ENCODE measurements at regions not wholly inside any gene's neighbourhood (a gene's known extent, or its start where the extent isn't known, plus 50 kb on each side); places are given as distances from the start of the nearest gene placed in this dataset.
"Not testable (repeated sequence)": the region's sequence is repeated elsewhere in the genome, so short reads cannot be mapped to it uniquely, and the experiment has no call there.

DNA sequence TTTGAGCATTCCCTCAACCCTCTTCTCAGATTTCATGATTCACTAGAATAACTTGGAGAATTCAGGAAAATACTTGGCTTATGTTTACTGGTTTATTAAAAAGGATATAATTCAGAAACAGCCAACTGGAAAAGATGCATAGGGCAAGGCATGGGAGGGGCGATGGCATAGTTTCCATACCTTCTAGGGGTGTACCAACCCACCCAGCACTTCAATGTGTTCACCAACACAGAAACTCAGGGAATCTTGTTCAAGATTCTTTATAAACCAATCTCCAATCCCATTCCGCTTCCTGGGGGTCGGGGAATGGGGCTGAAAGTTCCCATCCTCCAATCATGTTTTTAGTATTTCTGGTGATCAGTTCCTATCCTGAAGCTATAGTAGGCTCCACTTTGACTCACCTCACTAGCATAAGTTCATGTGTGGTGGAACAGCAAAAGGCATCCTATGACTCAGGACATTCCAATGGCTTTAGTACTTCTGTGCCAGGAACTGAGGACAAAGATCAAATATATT, 164.4 kb downstream of the SIM1 start:
- Histone ChIP-seq H3K4me3 (ENCODE audit: low read length) (no peak overlapping the region), H3K27ac (ENCODE audit: low read length) (no peak overlapping the region), H3K36me3 (ENCODE audit: control insufficient read depth, insufficient read depth, low read length) (no peaks in the 10 kb centered on the region), H3K9me3 (replicated peaks; ENCODE audit: control insufficient read depth, low read depth, low read length) (no peaks in the 10 kb centered on the region), H3K27me3 (ENCODE audit: control insufficient read depth, insufficient read depth, low read length) (no peaks in the 10 kb centered on the region), H3K4me1 (ENCODE audit: control insufficient read depth, insufficient read depth, low read length) (no peaks in the 10 kb centered on the region)
- DNase-seq = no peak
- no CpG with 5 or more reads among the region's 3 CpGs for WGBS (ENCODE audit: insufficient coverage)

DNA sequence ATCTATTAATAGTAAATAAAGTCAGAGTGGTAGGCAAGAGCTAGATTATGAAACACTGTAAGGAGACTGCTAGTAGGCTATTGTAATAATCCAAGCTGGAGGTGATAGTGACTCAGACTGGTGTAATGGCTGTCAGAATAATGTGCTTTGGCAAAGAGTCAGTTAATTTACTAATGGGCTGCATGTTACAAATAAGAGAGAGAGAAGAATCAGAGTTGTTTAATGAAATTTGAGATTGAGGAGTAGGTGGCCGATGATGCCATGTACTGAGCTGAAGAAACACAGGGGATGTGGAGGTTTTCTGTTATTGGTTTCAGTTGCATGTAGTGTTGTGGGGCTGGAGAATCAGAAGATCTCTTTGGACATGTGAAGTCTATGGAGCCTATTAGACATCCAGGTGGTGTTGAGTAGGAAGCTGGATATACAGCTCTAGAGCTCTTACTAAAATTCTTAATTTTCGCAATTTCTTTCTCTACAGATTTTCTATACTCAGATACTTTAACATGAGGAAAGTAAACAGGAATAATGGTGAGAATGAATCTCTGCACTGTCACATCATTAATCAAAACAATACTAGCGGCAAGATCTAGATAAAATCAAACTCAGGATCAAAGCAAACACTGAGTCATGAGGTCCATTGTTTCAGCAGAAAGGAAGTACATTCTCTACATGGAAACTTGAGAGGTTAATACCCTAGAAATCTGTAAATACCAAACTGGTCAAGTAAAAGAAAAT, 167.7 kb downstream of the SIM1 start:
- Histone ChIP-seq H3K36me3 (ENCODE audit: control insufficient read depth, insufficient read depth, low read length) (no peaks in the 10 kb centered on the region), H3K9me3 (replicated peaks; ENCODE audit: control insufficient read depth, low read depth, low read length) (no peaks in the 10 kb centered on the region), H3K4me1 (ENCODE audit: control insufficient read depth, insufficient read depth, low read length) (no peaks in the 10 kb centered on the region), H3K27ac (ENCODE audit: low read length) (no peak overlapping the region), H3K4me3 (ENCODE audit: low read length) (no peak overlapping the region), H3K27me3 (ENCODE audit: control insufficient read depth, insufficient read depth, low read length) (no peaks in the 10 kb centered on the region)
- 92% methylated on average over 1 of the region's 3 CpGs for WGBS (ENCODE audit: insufficient coverage)
- DNase-seq = no peak

DNA sequence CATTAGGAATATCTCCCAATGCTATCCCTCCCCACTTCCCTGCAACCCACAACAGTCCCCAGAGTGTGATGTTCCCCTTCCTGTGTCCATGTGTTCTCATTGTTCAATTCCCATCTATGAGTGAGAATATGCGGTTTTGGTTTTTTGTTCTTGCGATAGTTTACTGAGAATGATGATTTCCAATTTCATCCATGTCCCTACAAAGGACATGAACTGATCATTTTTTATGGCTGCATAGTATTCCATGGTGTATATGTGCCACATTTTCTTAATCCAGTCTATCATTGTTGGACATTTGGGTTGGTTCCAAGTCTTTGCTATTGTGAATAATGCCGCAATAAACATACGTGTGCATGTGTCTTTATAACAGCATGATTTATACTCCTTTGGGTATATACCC, 169.5 kb downstream of the SIM1 start:
- H3K27me3 ChIP-seq (ENCODE audit: control insufficient read depth, insufficient read depth, low read length); H3K9me3 ChIP-seq (replicated peaks; ENCODE audit: control insufficient read depth, low read depth, low read length); DNase-seq; H3K36me3 ChIP-seq (ENCODE audit: control insufficient read depth, insufficient read depth, low read length); H3K4me3 ChIP-seq (ENCODE audit: low read length); H3K27ac ChIP-seq (ENCODE audit: low read length); H3K4me1 ChIP-seq (ENCODE audit: control insufficient read depth, insufficient read depth, low read length): not testable (repeated sequence)
- WGBS (ENCODE audit: insufficient coverage) = no CpG with 5 or more reads among the region's 4 CpGs

DNA sequence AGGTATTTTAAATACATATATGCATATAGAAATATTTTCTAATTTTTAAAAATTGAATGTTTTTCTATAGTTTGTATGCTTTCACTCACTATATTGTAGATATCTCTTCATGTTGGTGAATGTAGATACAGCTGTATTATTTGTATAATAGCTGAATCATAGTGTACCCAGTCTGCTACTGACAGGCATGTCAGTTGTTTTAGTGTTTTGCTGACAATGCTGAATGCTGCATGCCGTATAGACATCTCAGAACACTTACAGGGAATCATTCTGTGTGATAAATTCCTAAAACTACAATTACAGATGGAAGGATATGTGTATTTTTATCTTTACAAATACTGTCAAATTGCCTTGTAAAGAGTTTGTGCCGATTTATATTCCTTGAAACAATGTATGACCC, 175.4 kb downstream of the SIM1 start:
- DNase-seq = no peak

DNA sequence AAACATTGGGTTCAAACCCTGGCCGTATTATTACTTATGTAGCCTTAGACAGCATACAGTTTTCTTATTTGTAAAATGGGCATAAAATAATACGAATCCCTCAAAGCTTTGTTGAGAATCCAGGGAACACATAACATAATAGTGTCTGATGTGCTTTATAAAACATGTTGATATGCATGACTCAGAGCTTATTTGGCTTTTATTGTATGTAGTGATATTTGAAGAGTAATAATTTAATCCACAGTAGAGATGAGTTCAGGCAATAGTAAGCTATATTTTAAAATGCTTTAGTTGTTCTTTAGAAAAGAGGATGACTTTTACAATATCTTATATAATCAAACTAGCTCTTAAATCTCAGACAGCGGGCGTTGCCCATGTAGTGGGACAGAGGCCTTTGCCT, 176.4 kb downstream of the SIM1 start:
- Histone ChIP-seq H3K4me1 (ENCODE audit: control insufficient read depth, insufficient read depth, low read length) (no peaks in the 10 kb centered on the region), H3K27ac (ENCODE audit: low read length) (no peak overlapping the region), H3K9me3 (replicated peaks; ENCODE audit: control insufficient read depth, low read depth, low read length) (no peaks in the 10 kb centered on the region), H3K4me3 (ENCODE audit: low read length) (no peak overlapping the region), H3K27me3 (ENCODE audit: control insufficient read depth, insufficient read depth, low read length) (no peaks in the 10 kb centered on the region), H3K36me3 (ENCODE audit: control insufficient read depth, insufficient read depth, low read length) (no peaks in the 10 kb centered on the region)
- DNase-seq = no peak
- no CpG with 5 or more reads among the region's 4 CpGs for WGBS (ENCODE audit: insufficient coverage)

More for the DNA sequence above, 175.4 kb downstream of the SIM1 start:
- Histone ChIP-seq H3K9me3 (replicated peaks; ENCODE audit: control insufficient read depth, low read depth, low read length) (no peaks in the 10 kb centered on the region), H3K4me3 (ENCODE audit: low read length) (no peak overlapping the region), H3K4me1 (ENCODE audit: control insufficient read depth, insufficient read depth, low read length) (no peaks in the 10 kb centered on the region), H3K27me3 (ENCODE audit: control insufficient read depth, insufficient read depth, low read length) (no peaks in the 10 kb centered on the region), H3K27ac (ENCODE audit: low read length) (no peak overlapping the region), H3K36me3 (ENCODE audit: control insufficient read depth, insufficient read depth, low read length) (no peaks in the 10 kb centered on the region)
- WGBS (ENCODE audit: insufficient coverage) = no CpG with 5 or more reads among the region's 2 CpGs

DNA sequence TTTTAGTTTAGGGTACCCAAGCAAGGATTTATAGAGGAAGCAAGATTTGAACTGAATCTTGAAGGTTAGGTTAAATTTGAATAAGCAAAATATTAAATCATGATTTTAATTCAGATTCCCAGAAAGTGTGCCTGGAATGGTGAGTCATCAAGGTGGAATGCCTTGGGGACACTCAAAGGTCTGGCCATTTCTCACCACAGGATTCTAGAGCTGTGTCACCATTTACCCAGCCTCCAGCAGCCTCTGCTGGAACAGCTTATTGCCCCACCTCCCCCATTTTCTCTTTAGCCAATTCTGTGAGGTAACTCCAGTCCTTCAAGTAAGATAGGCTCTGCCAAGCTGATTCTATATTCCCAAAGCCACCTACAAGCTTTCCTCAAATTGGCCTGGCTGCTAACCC, 181.4 kb downstream of the SIM1 start:
- peaks cover 3% of the 10 kb centered on the region for H3K27me3 ChIP-seq (ENCODE audit: control insufficient read depth, insufficient read depth, low read length)
- H3K36me3 ChIP-seq (ENCODE audit: control insufficient read depth, insufficient read depth, low read length) = no peaks in the 10 kb centered on the region
- H3K9me3 ChIP-seq (replicated peaks; ENCODE audit: control insufficient read depth, low read depth, low read length) = no peaks in the 10 kb centered on the region
- no peak overlapping the region for H3K27ac ChIP-seq (ENCODE audit: low read length)
- H3K4me1 ChIP-seq (ENCODE audit: control insufficient read depth, insufficient read depth, low read length) = peaks cover 4% of the 10 kb centered on the region
- DNase-seq = no peak
- no peak overlapping the region for H3K4me3 ChIP-seq (ENCODE audit: low read length)

DNA sequence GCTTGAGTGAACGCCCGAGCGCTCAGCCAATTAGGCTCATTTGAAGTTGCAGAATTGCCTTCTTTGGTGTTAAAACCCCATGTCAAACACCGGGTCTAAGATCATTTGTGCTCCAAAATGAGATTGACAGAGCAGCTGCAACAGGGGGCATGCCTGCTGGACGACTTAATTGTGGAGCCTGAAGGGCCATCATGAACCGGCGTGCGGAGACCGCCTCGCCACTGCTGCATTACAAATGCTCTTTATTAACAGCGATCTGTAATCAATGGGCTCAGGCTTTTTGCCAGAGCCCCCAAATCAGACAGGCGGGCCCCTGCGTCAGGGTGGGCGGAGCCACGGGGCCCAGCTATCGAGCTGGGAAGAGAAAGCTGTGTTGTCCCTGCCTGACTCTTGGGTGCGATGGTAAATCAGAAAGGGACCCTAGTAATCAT, 183.2 kb downstream of the SIM1 start:
- Histone ChIP-seq H3K27me3 (ENCODE audit: control insufficient read depth, insufficient read depth, low read length) (peaks cover 3% of the 10 kb centered on the region), H3K9me3 (replicated peaks; ENCODE audit: control insufficient read depth, low read depth, low read length) (no peaks in the 10 kb centered on the region), H3K27ac (ENCODE audit: low read length) (peak overlapping the region; percentile 44), H3K4me3 (ENCODE audit: low read length) (peak overlapping the region; percentile 34), H3K36me3 (ENCODE audit: control insufficient read depth, insufficient read depth, low read length) (no peaks in the 10 kb centered on the region), H3K4me1 (ENCODE audit: control insufficient read depth, insufficient read depth, low read length) (peaks cover 4% of the 10 kb centered on the region)
- 4% methylated on average over 15 of the region's 17 CpGs for WGBS (ENCODE audit: insufficient coverage)
- peak; percentile 66 for DNase-seq

DNA sequence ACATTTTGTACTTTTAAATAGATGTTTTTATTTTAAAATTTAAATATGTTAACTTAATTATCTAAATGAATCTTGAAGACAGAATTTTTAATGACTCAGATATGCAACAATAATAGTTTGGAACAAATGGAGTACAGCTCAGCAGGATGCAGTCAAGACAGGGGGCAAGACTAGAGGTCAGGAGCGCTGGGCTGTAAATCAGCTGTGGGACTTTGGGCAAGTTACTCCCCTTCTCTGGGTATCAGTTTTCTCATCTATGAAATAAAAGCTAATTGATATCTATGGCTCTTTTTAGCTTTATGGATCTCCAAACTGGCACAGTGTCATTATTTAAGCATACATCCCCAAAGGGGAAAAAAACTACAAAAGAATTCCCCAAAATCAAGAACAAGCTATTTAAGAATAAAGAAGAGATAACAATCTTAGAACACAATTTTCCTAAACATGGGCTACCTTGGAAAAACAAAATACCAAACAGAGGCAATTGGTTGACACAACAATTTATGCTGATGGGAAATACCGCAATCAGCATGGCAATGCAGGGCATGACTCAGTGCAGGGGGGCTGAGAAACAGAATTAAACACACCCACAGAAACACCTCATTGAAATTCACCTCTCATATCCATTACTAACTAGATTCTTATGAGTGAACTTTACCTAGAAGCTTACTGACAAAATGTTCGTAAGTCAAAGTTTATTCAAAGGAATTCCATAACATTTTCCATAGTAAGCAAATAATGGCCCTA, 188.2 kb downstream of the SIM1 start:
- WGBS (ENCODE audit: insufficient coverage) = no CpG with 5 or more reads among the region's 3 CpGs
- Histone ChIP-seq H3K27ac (ENCODE audit: low read length) (no peak overlapping the region), H3K9me3 (replicated peaks; ENCODE audit: control insufficient read depth, low read depth, low read length) (no peaks in the 10 kb centered on the region), H3K27me3 (ENCODE audit: control insufficient read depth, insufficient read depth, low read length) (peaks cover under 1% of the 10 kb centered on the region), H3K4me3 (ENCODE audit: low read length) (no peak overlapping the region), H3K4me1 (ENCODE audit: control insufficient read depth, insufficient read depth, low read length) (peaks cover 2% of the 10 kb centered on the region), H3K36me3 (ENCODE audit: control insufficient read depth, insufficient read depth, low read length) (no peaks in the 10 kb centered on the region)
- DNase-seq = no peak

DNA sequence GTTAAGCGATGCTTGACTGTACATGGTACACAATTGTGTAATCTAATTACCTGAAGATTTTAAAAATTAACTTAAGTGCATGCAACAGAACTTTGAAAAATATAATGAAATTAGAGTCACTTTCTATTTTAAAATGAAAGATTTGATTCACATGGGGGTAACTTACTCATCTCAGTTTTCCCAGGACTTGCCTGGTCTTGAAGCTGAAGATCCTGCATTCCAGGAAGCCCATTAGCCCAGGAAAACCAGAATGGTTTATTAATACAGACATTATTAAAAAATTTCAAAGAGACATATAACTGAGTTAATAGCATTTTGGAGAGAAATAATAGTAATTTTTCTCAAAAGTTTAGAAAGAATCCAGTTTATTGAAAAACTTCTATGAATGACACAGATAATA, 190.6 kb downstream of the SIM1 start:
- no peak overlapping the region for H3K27ac ChIP-seq (ENCODE audit: low read length)
- DNase-seq = no peak
- no peaks in the 10 kb centered on the region for H3K9me3 ChIP-seq (replicated peaks; ENCODE audit: control insufficient read depth, low read depth, low read length)
- H3K27me3 ChIP-seq (ENCODE audit: control insufficient read depth, insufficient read depth, low read length) = no peaks in the 10 kb centered on the region
- no CpG with 5 or more reads among the region's 1 CpG for WGBS (ENCODE audit: insufficient coverage)
- no peaks in the 10 kb centered on the region for H3K4me1 ChIP-seq (ENCODE audit: control insufficient read depth, insufficient read depth, low read length)
- H3K36me3 ChIP-seq (ENCODE audit: control insufficient read depth, insufficient read depth, low read length) = no peaks in the 10 kb centered on the region
- H3K4me3 ChIP-seq (ENCODE audit: low read length) = no peak overlapping the region

DNA sequence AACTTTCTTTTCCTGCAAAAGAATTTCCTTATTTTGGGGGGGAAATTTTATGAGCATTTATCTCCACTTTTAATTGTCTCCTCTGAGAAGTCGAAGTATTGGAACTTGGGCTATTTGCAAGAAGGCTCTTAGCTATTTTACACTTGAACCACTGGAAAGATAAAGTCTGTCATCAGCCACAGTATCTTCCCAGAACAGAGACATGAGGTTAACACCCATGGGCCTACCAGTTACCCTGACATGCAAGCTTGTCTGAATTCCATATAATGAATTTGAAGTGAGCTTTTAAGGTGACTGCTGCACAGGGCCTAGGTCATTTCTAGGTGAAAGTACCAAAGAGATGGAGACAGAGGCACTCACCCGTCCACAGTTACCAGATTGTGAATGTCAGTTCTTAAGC, 193.1 kb downstream of the SIM1 start:
- H3K4me1 ChIP-seq (ENCODE audit: control insufficient read depth, insufficient read depth, low read length) = no peaks in the 10 kb centered on the region
- no peaks in the 10 kb centered on the region for H3K36me3 ChIP-seq (ENCODE audit: control insufficient read depth, insufficient read depth, low read length)
- H3K27ac ChIP-seq (ENCODE audit: low read length) = no peak overlapping the region
- H3K27me3 ChIP-seq (ENCODE audit: control insufficient read depth, insufficient read depth, low read length) = no peaks in the 10 kb centered on the region
- WGBS (ENCODE audit: insufficient coverage) = no CpG with 5 or more reads among the region's 2 CpGs
- no peaks in the 10 kb centered on the region for H3K9me3 ChIP-seq (replicated peaks; ENCODE audit: control insufficient read depth, low read depth, low read length)
- no peak overlapping the region for H3K4me3 ChIP-seq (ENCODE audit: low read length)
- DNase-seq = no peak

Measured in muscle of leg (tissue), 3 donors.